H1 (cell line): ENCODE measurements at regions not wholly inside any gene's neighbourhood (a gene's known extent, or its start where the extent isn't known, plus 50 kb on each side); places are given as distances from the start of the nearest gene placed in this dataset.

Source experiments
- CTCF ChIA-PET: fragments of 300-600 bp; sonication (Branson Sonifier 250); formaldehyde crosslinking; loops from one replicate; lab custom pipeline; 2021; ENCODE audit not compliant: partially characterized antibody; lab: Charles Lee
- POLR2A ChIA-PET: fragments of 300-600 bp; sonication (Branson Sonifier 250); formaldehyde crosslinking; loops from one replicate; lab custom pipeline; 2021; ENCODE audit warnings: inconsistent platforms; ENCODE audit not compliant: partially characterized antibody; lab: Charles Lee
- DNase-seq, 2 experiments: peaks; one replicate each; pipeline versions ENCODE4 v3.0.0 to v3.0.0-alpha.2; 2010 to 2022; ENCODE audit warnings: low spot score in 2 of 2, low read depth in 1 of 2, mixed read lengths in 1 of 2
- FAIRE-seq: peaks from 2 replicates; lab custom pipeline; 2011; peaks lifted over from hg19 to GRCh38; lab: Jason Lieb, UNC
- H2AFZ ChIP-seq: 2 replicates; pipeline ENCODE4 v1.8.1; 2012; ENCODE audit warnings: low read length, inconsistent platforms
- H2AK5ac ChIP-seq: 2 replicates; pipeline ENCODE4 v1.6.1; 2013; ENCODE audit warnings: low read depth, low read length
- H2BK120ac ChIP-seq: replicated peaks from 2 replicates; pipeline ENCODE3; 2013; ENCODE audit warnings: low read depth, low read length, inconsistent platforms
- H2BK12ac ChIP-seq: 2 replicates; pipeline ENCODE4 v1.6.1; 2013; ENCODE audit warnings: low read depth, low read length
- H2BK15ac ChIP-seq: 2 replicates; pipeline ENCODE4 v1.6.1; 2013; ENCODE audit warnings: low read length
- H2BK20ac ChIP-seq: 2 replicates; pipeline ENCODE4 v1.6.1; 2013; ENCODE audit warnings: low read length
- H2BK5ac ChIP-seq: 2 replicates; pipeline ENCODE4 v1.6.1; 2013; ENCODE audit warnings: low read depth, low read length
- H3K14ac ChIP-seq: 2 replicates; pipeline ENCODE4 v1.6.1; 2013; ENCODE audit warnings: inconsistent platforms; ENCODE audit not compliant: insufficient read length
- H3K18ac ChIP-seq: 2 replicates; pipeline ENCODE4 v1.6.1; 2013; ENCODE audit warnings: low read length; ENCODE audit errors: extremely low read depth
- H3K23ac ChIP-seq: 2 replicates; pipeline ENCODE4 v1.6.1; 2013; ENCODE audit warnings: inconsistent platforms; ENCODE audit not compliant: insufficient read length
- H3K23me2 ChIP-seq: 2 replicates; pipeline ENCODE4 v1.6.1; 2013; ENCODE audit warnings: low read depth, low read length
- H3K27ac ChIP-seq: 2 replicates; pipeline ENCODE4 v1.6.1; 2011; ENCODE audit warnings: low read depth, low read length, inconsistent platforms
- H3K27me3 ChIP-seq, 4 experiments: replicated peaks in 1 of 4; 1 replicate in 1 of 4; 2 replicates in 3 of 4; pipeline versions ENCODE4 v1.6.1 to v1.8.1; 2011 to 2013; ENCODE audit warnings: low read length in 3 of 4, mild to moderate bottlenecking in 3 of 4, inconsistent platforms in 2 of 4, mixed read lengths in 2 of 4, moderate library complexity in 1 of 4; ENCODE audit not compliant: control insufficient read depth in 3 of 4, insufficient read depth in 3 of 4; ENCODE audit errors: extremely low read depth in 1 of 4
- H3K36me3 ChIP-seq, 4 experiments: 2 replicates each; pipeline versions ENCODE4 v1.6.1 to v1.8.1; 2011 to 2013; ENCODE audit warnings: mild to moderate bottlenecking in 4 of 4, low read length in 3 of 4, moderate library complexity in 2 of 4, control low read depth in 1 of 4, inconsistent platforms in 1 of 4; ENCODE audit not compliant: insufficient read depth in 4 of 4, control insufficient read depth in 2 of 4
- H3K4ac ChIP-seq: replicated peaks from 2 replicates; pipeline ENCODE3; 2013; ENCODE audit warnings: low read length, low read depth, mixed read lengths, inconsistent platforms; ENCODE audit not compliant: insufficient read length
- H3K4me1 ChIP-seq, 4 experiments: replicated peaks in 1 of 4; 1 replicate in 1 of 4; 2 replicates in 3 of 4; pipeline versions ENCODE4 v1.6.1 to v1.8.1; 2011 to 2013; ENCODE audit warnings: low read length in 3 of 4, inconsistent platforms in 2 of 4, mixed read lengths in 1 of 4; ENCODE audit not compliant: insufficient read depth in 4 of 4, control insufficient read depth in 3 of 4
- H3K4me2 ChIP-seq, 2 experiments: 2 replicates each; pipeline versions ENCODE4 v1.6.1 to v1.8.1; 2011 to 2013; ENCODE audit warnings: low read depth in 2 of 2, low read length in 2 of 2, control low read depth in 1 of 2, inconsistent platforms in 1 of 2, mild to moderate bottlenecking in 1 of 2; ENCODE audit not compliant: insufficient read depth in 1 of 2
- H3K4me3 ChIP-seq, 4 experiments: fragments of 200-600, 300-600 bp in 1 of 4; sonication (generic), shearing (Covaris generic), sonication (Bioruptor Twin) in 1 of 4; 2 replicates each; pipeline versions ENCODE4 v1.5.1 to v1.8.1; 2011 to 2016; ENCODE audit warnings: low read length in 4 of 4, low read depth in 3 of 4, control low read depth in 2 of 4, inconsistent platforms in 2 of 4, mild to moderate bottlenecking in 2 of 4, mixed read lengths in 1 of 4, moderate library complexity in 1 of 4; ENCODE audit not compliant: insufficient read depth in 2 of 4; ENCODE audit errors: extremely low read depth in 1 of 4
- H3K56ac ChIP-seq: replicated peaks from 2 replicates; pipeline ENCODE3; 2013; ENCODE audit warnings: low read depth, mild to moderate bottlenecking, mixed read lengths, low read length, inconsistent platforms; ENCODE audit not compliant: insufficient read length
- H3K79me1 ChIP-seq: 2 replicates; pipeline ENCODE4 v1.6.1; 2013; ENCODE audit warnings: low read depth, low read length, control low read depth
- H3K79me2 ChIP-seq, 2 experiments: 2 replicates each; pipeline versions ENCODE4 v1.6.1 to v1.8.1; 2012 to 2013; ENCODE audit warnings: low read length in 2 of 2, mild to moderate bottlenecking in 2 of 2, inconsistent platforms in 1 of 2; ENCODE audit not compliant: insufficient read depth in 2 of 2, control insufficient read depth in 1 of 2
- H3K9ac ChIP-seq, 4 experiments: replicated peaks in 1 of 4; 1 replicate in 1 of 4; 2 replicates in 3 of 4; pipeline versions ENCODE4 v1.6.1 to v1.8.1; 2011 to 2013; ENCODE audit warnings: low read depth in 3 of 4, low read length in 3 of 4, control low read depth in 2 of 4, mild to moderate bottlenecking in 2 of 4, moderate library complexity in 2 of 4, inconsistent platforms in 1 of 4; ENCODE audit errors: extremely low read depth in 1 of 4
- H3K9me3 ChIP-seq, 2 experiments: 2 replicates each; pipeline versions ENCODE4 v1.6.1 to v1.8.1; 2012 to 2013; ENCODE audit warnings: mild to moderate bottlenecking in 2 of 2, moderate library complexity in 2 of 2, control low read depth in 1 of 2, inconsistent platforms in 1 of 2, low read depth in 1 of 2, low read length in 1 of 2, mixed read lengths in 1 of 2; ENCODE audit not compliant: insufficient read depth in 2 of 2
- H4K20me1 ChIP-seq, 2 experiments: replicated peaks in 1 of 2; 2 replicates each; pipeline versions ENCODE3 to v1.8.1; 2011 to 2013; ENCODE audit warnings: inconsistent platforms in 2 of 2, low read length in 2 of 2, mild to moderate bottlenecking in 1 of 2; ENCODE audit not compliant: insufficient read depth in 2 of 2, control insufficient read depth in 1 of 2
- H4K5ac ChIP-seq: 2 replicates; pipeline ENCODE4 v1.6.1; 2013; ENCODE audit warnings: low read length, low read depth, mixed read lengths, inconsistent platforms; ENCODE audit not compliant: insufficient read length
- H4K8ac ChIP-seq: 2 replicates; pipeline ENCODE4 v1.8.0; 2013; ENCODE audit warnings: mild to moderate bottlenecking, moderate library complexity, low read length, inconsistent platforms; ENCODE audit not compliant: insufficient read depth; ENCODE audit errors: extremely low read depth
- H4K91ac ChIP-seq: replicated peaks from 2 replicates; pipeline ENCODE3; 2013; ENCODE audit warnings: low read length, mixed read lengths, inconsistent platforms; ENCODE audit not compliant: insufficient read length
- BCL11A ChIP-seq, 2 experiments: IDR thresholded peaks; one replicate each; pipeline ENCODE4 v1.6.1; 2011; ENCODE audit warnings: low read depth in 2 of 2, low read length in 2 of 2, mild to moderate bottlenecking in 2 of 2
- CHD2 ChIP-seq: IDR thresholded peaks from 2 replicates; pipeline ENCODE4 v1.6.1; 2012; ENCODE audit warnings: low read length, improper control_type of control experiment
- CTCF ChIP-seq, 3 experiments: IDR thresholded peaks; 1 replicate in 2 of 3; 2 replicates in 1 of 3; pipeline versions ENCODE4 v1.5.1 to v1.6.1; 2011; ENCODE audit warnings: low read length in 3 of 3, mild to moderate bottlenecking in 3 of 3, inconsistent platforms in 2 of 3, low read depth in 1 of 3, moderate library complexity in 1 of 3; ENCODE audit not compliant: insufficient read depth in 1 of 3; ENCODE audit errors: control extremely low read depth in 1 of 3
- GTF2F1 ChIP-seq: IDR thresholded peaks from 2 replicates; pipeline ENCODE4 v1.6.1; 2012; ENCODE audit warnings: low read depth, low read length, improper control_type of control experiment, borderline replicate concordance
- HDAC6 ChIP-seq: IDR thresholded peaks from one replicate; pipeline ENCODE4 v1.7.1; 2012; ENCODE audit warnings: low read depth, mild to moderate bottlenecking, inconsistent platforms, low read length, moderate library complexity
- POLR2A ChIP-seq, 2 experiments: IDR thresholded peaks; 1 replicate in 1 of 2; 2 replicates in 1 of 2; pipeline ENCODE4 v1.6.1; 2011; ENCODE audit warnings: low read depth in 2 of 2, low read length in 2 of 2, mild to moderate bottlenecking in 2 of 2; ENCODE audit errors: control extremely low read depth in 1 of 2
- POU5F1 ChIP-seq: IDR thresholded peaks from 2 replicates; pipeline ENCODE4 v1.6.1; 2011; ENCODE audit warnings: low read depth, mild to moderate bottlenecking, low read length, moderate library complexity
- RAD21 ChIP-seq, 2 experiments: IDR thresholded peaks in 1 of 2; conservative IDR thresholded peaks in 1 of 2; 2 replicates each; pipeline ENCODE4 v1.6.1; 2011; ENCODE audit warnings: low read depth in 2 of 2, low read length in 2 of 2, improper control_type of control experiment in 1 of 2, inconsistent platforms in 1 of 2, mild to moderate bottlenecking in 1 of 2, moderate library complexity in 1 of 2
- RNF2 ChIP-seq: fragments of 200-900, 300-1000 bp; sonication (generic); IDR thresholded peaks from 2 replicates; pipeline ENCODE4 v1.7.1; 2016; ENCODE audit warnings: borderline replicate concordance, low read depth, mild to moderate bottlenecking, antibody characterized with exemption, low read length; ENCODE audit not compliant: poor library complexity, severe bottlenecking; ENCODE audit errors: missing control alignments
- USF2 ChIP-seq: IDR thresholded peaks from 2 replicates; pipeline ENCODE4 v1.6.1; 2011; ENCODE audit warnings: low read length, improper control_type of control experiment
- YY1 ChIP-seq: IDR thresholded peaks from 2 replicates; pipeline ENCODE4 v1.6.1; 2011; ENCODE audit warnings: low read depth, mild to moderate bottlenecking, low read length
- WGBS, 2 experiments: shearing (Covaris generic) in 1 of 2; methylation state at CpG; one replicate each; pipeline versions ENCODE4 v1.1.6 to v1.1.7; 2013 to 2015; ENCODE audit warnings: low lambda C conversion rate in 2 of 2, mixed read lengths in 2 of 2, inconsistent platforms in 1 of 2, low coverage in 1 of 2, missing lambda C conversion rate in 1 of 2; ENCODE audit not compliant: insufficient replicate concordance in 2 of 2, insufficient coverage in 1 of 2, insufficient read length in 1 of 2; ENCODE audit errors: extremely low coverage in 1 of 2, missing lambda C conversion rate in 1 of 2; 5-methylcytosine and 5-hydroxymethylcytosine counted together

- ChIA-PET CTCF (no interaction called here), POLR2A (no interaction called here)
- TF ChIP-seq HDAC6 (no peak), RAD21 (IDR thresholded peaks at IDR 0.05 in 1 of 2, conservative IDR thresholded peaks at IDR 0.05 in 1 of 2; ENCODE audit: low read depth in 2 of 2, low read length in 2 of 2) (no peak), POU5F1 (no peak), POLR2A (IDR thresholded peaks at IDR 0.05; ENCODE audit: control extremely low read depth in 1 of 2, low read depth in 2 of 2, low read length in 2 of 2) (no peak), RNF2 (no peak), BCL11A (IDR thresholded peaks at IDR 0.05; ENCODE audit: low read depth in 2 of 2, low read length in 2 of 2) (no peak), GTF2F1 (no peak), CHD2 (no peak), YY1 (no peak), CTCF (IDR thresholded peaks at IDR 0.05; ENCODE audit: control extremely low read depth in 1 of 3, insufficient read depth in 1 of 3, low read depth in 1 of 3, low read length in 3 of 3) (no peak), USF2 (no peak)
Measured at GRCh38 chr11:23399995-23400394, 539.7 kb upstream of the CCDC179 start.

More at GRCh38 chr11:23399995-23400394, 539.7 kb upstream of the CCDC179 start:
- Histone ChIP-seq H3K9me3 (peaks cover 6 to 24% of the 10 kb centered on the region in 2 experiments; a peak in 2 of 4 replicates), H2AFZ (no peak overlapping the region), H2BK120ac (no peak overlapping the region), H3K27ac (no peak overlapping the region), H3K56ac (no peak overlapping the region), H2BK15ac (no peak overlapping the region), H2AK5ac (no peak overlapping the region), H3K4ac (no peak overlapping the region), H3K79me1 (no peaks in the 10 kb centered on the region), H4K91ac (no peak overlapping the region), H4K8ac (no peak overlapping the region), H2BK12ac (no peak overlapping the region), H4K20me1 (no peaks in the 10 kb centered on the region), H3K9ac (no peak overlapping the region), H3K4me3 (no peak overlapping the region), H3K18ac (no peak overlapping the region), H3K4me1 (no peaks in the 10 kb centered on the region), H2BK5ac (no peak overlapping the region), H3K79me2 (no peaks in the 10 kb centered on the region), H4K5ac (no peak overlapping the region), H3K14ac (no peak overlapping the region), H2BK20ac (no peak overlapping the region), H3K23ac (no peak overlapping the region), H3K36me3 (no peaks in the 10 kb centered on the region; a peak in 1 of 8 replicates), H3K27me3 (no peaks in the 10 kb centered on the region), H3K23me2 (no peaks in the 10 kb centered on the region), H3K4me2 (no peak overlapping the region)
- DNase-seq (no peak), FAIRE-seq (no peak)
- 100% methylated on average over 1 of the region's 25 CpGs; no CpG with 5 or more reads in 1 of the 2 experiments for WGBS, 2 experiments
